ENCODE measurements at regions not wholly inside any gene's neighbourhood (a gene's known extent, or its start where the extent isn't known, plus 50 kb on each side); places are given as distances from the start of the nearest gene placed in this dataset.
A peak's percentile ranks its signal among the peaks of the same experiment; 100 is the strongest.

- no peak for TF ChIP-seq CTCF (IDR thresholded peaks at IDR 0.05; ENCODE audit: unreplicated experiment)
- H3K4me3 Mint-ChIP-seq = no peak overlapping the region
- no peaks in the 10 kb centered on the region for H3K36me3 Mint-ChIP-seq
- H3K4me1 Mint-ChIP-seq = peaks cover 59% of the 10 kb centered on the region
- H3K9me3 Mint-ChIP-seq = no peaks in the 10 kb centered on the region
- no peak for DNase-seq (ENCODE audit: low spot score in 2 of 2, unreplicated experiment in 2 of 2)
- H3K27ac Mint-ChIP-seq = no peak overlapping the region
- H3K27me3 Mint-ChIP-seq (ENCODE audit: low read depth) = peaks cover 27% of the 10 kb centered on the region
Observed at GRCh38 chr15:70440416-70441138, 322.8 kb downstream of the UACA start.

GRCh38 chr15:70439880-70440279 lies 323.5 kb downstream of the UACA start:
- H3K9me3 Mint-ChIP-seq = no peaks in the 10 kb centered on the region
- H3K4me3 Mint-ChIP-seq = no peak overlapping the region
- H3K36me3 Mint-ChIP-seq = no peaks in the 10 kb centered on the region
- no peak for TF ChIP-seq CTCF (IDR thresholded peaks at IDR 0.05; ENCODE audit: unreplicated experiment)
- H3K27ac Mint-ChIP-seq = no peak overlapping the region
- peaks cover 64% of the 10 kb centered on the region for H3K4me1 Mint-ChIP-seq
- H3K27me3 Mint-ChIP-seq (ENCODE audit: low read depth) = peaks cover 27% of the 10 kb centered on the region
- peak in 1 of 2 experiments; percentile 36 for DNase-seq (ENCODE audit: low spot score in 2 of 2, unreplicated experiment in 2 of 2)

- peaks cover 69% of the 10 kb centered on the region for H3K4me1 Mint-ChIP-seq
- H3K27me3 Mint-ChIP-seq (ENCODE audit: low read depth) = peaks cover 25% of the 10 kb centered on the region
- H3K4me3 Mint-ChIP-seq = no peak overlapping the region
- no peaks in the 10 kb centered on the region for H3K9me3 Mint-ChIP-seq
- DNase-seq (ENCODE audit: low spot score in 2 of 2, unreplicated experiment in 2 of 2) = peak in 1 of 2 experiments; percentile 26
- H3K27ac Mint-ChIP-seq = no peak overlapping the region
- no peak for TF ChIP-seq CTCF (IDR thresholded peaks at IDR 0.05; ENCODE audit: unreplicated experiment)
- H3K36me3 Mint-ChIP-seq = no peaks in the 10 kb centered on the region
Observed at GRCh38 chr15:70439304-70439877, 324.0 kb downstream of the UACA start.

GRCh38 chr15:70438776-70439175 lies 324.6 kb downstream of the UACA start:
- H3K36me3 Mint-ChIP-seq = no peaks in the 10 kb centered on the region
- no peaks in the 10 kb centered on the region for H3K9me3 Mint-ChIP-seq
- H3K4me3 Mint-ChIP-seq = no peak overlapping the region
- H3K27ac Mint-ChIP-seq = peak overlapping the region; percentile 69
- DNase-seq (ENCODE audit: low spot score in 2 of 2, unreplicated experiment in 2 of 2) = peak in 1 of 2 experiments; percentile 38
- H3K4me1 Mint-ChIP-seq = peaks cover 74% of the 10 kb centered on the region
- peaks cover 22% of the 10 kb centered on the region for H3K27me3 Mint-ChIP-seq (ENCODE audit: low read depth)
- TF ChIP-seq CTCF (IDR thresholded peaks at IDR 0.05; ENCODE audit: unreplicated experiment) = no peak

GRCh38 chr15:70437882-70438451 lies 325.4 kb downstream of the UACA start:
- H3K27me3 Mint-ChIP-seq (ENCODE audit: low read depth) = peaks cover 17% of the 10 kb centered on the region

More at GRCh38 chr15:70437882-70438451, 325.4 kb downstream of the UACA start:
- no peak for TF ChIP-seq CTCF (IDR thresholded peaks at IDR 0.05; ENCODE audit: unreplicated experiment)
- no peaks in the 10 kb centered on the region for H3K9me3 Mint-ChIP-seq
- peaks cover 74% of the 10 kb centered on the region for H3K4me1 Mint-ChIP-seq
- H3K36me3 Mint-ChIP-seq = no peaks in the 10 kb centered on the region
- peak overlapping the region; percentile 44 for H3K27ac Mint-ChIP-seq
- peak in 1 of 2 experiments; percentile 52 for DNase-seq (ENCODE audit: low spot score in 2 of 2, unreplicated experiment in 2 of 2)
- H3K4me3 Mint-ChIP-seq = no peak overlapping the region
